IMR-90 (cell line): ENCODE measurements at regions not wholly inside any gene's neighbourhood (a gene's known extent, or its start where the extent isn't known, plus 50 kb on each side); places are given as distances from the start of the nearest gene placed in this dataset.

Experiments
- BHLHE40 ChIP-seq: fragments of 150-350 bp; IDR thresholded peaks from 2 replicates; pipeline ENCODE4 v1.6.1; 2016; ENCODE audit warnings: mild to moderate bottlenecking, low read depth, low read length
- CEBPB ChIP-seq: IDR thresholded peaks from 2 replicates; pipeline ENCODE4 v1.6.1; 2012; ENCODE audit warnings: low read depth, low read length, improper control_type of control experiment
- CHD1 ChIP-seq: IDR thresholded peaks from 2 replicates; pipeline ENCODE4 v1.6.1; 2012; ENCODE audit warnings: low read depth, low read length, improper control_type of control experiment
- CTCF ChIP-seq: conservative IDR thresholded peaks from 2 replicates; pipeline ENCODE4 v1.5.1; 2012; ENCODE audit warnings: mild to moderate bottlenecking, low read depth, low read length, improper control_type of control experiment
- MAZ ChIP-seq: IDR thresholded peaks from 2 replicates; pipeline ENCODE4 v1.6.1; 2012; ENCODE audit warnings: low read depth, mild to moderate bottlenecking, low read length, improper control_type of control experiment, moderate library complexity, borderline replicate concordance
- MXI1 ChIP-seq: IDR thresholded peaks from 2 replicates; pipeline ENCODE4 v1.6.1; 2012; ENCODE audit warnings: low read depth, mild to moderate bottlenecking, low read length, moderate library complexity, borderline replicate concordance
- NFE2L2 ChIP-seq: fragments of 150-350 bp; IDR thresholded peaks from 2 replicates; pipeline ENCODE4 v1.6.1; 2016; ENCODE audit warnings: low read depth, mild to moderate bottlenecking, low read length
- POLR2A ChIP-seq: IDR thresholded peaks from 2 replicates; pipeline ENCODE4 v1.6.1; 2012; ENCODE audit warnings: mild to moderate bottlenecking, low read depth, low read length
- RAD21 ChIP-seq: IDR thresholded peaks from 2 replicates; pipeline ENCODE4 v1.6.1; 2012; ENCODE audit warnings: low read length, improper control_type of control experiment
- RCOR1 ChIP-seq: IDR thresholded peaks from 2 replicates; pipeline ENCODE4 v1.6.1; 2012; ENCODE audit warnings: mild to moderate bottlenecking, low read length, improper control_type of control experiment; ENCODE audit not compliant: insufficient replicate concordance
- RFX5 ChIP-seq: IDR thresholded peaks from 2 replicates; pipeline ENCODE4 v1.8.0; 2012; ENCODE audit warnings: low read depth, mild to moderate bottlenecking, low read length, moderate library complexity
- SMC3 ChIP-seq: fragments of 150-350 bp; IDR thresholded peaks from 2 replicates; pipeline ENCODE4 v1.6.1; 2016; ENCODE audit warnings: low read depth, mild to moderate bottlenecking, antibody characterized with exemption, low read length, moderate library complexity
- USF2 ChIP-seq: fragments of 150-350 bp; IDR thresholded peaks from 2 replicates; pipeline ENCODE4 v1.6.1; 2017; ENCODE audit warnings: mild to moderate bottlenecking, antibody characterized with exemption, low read length, low read depth

GRCh38 chr4:184884883-184885282 lies 59.1 kb upstream of the ACSL1 start:
- TF ChIP-seq CTCF (no peak), POLR2A (no peak), RAD21 (no peak), CEBPB (no peak), MXI1 (no peak), BHLHE40 (no peak), MAZ (no peak), SMC3 (no peak), USF2 (no peak), RCOR1 (no peak), RFX5 (no peak), NFE2L2 (no peak), CHD1 (no peak)
